ENCODE measurements at regions not wholly inside any gene's neighbourhood (a gene's known extent, or its start where the extent isn't known, plus 50 kb on each side); places are given as distances from the start of the nearest gene placed in this dataset.
"Not testable (repeated sequence)": the region's sequence is repeated elsewhere in the genome, so short reads cannot be mapped to it uniquely, and the experiment has no call there.

- DNase-seq (ENCODE audit: low spot score) (no peak), ATAC-seq (ENCODE audit: insufficient number of reproducible peaks, low FRiP score, low read depth) (no peak)
- no peaks in the 10 kb centered on the region for H3K4me1 ChIP-seq (ENCODE audit: control insufficient read depth in 1 of 2, low read depth in 2 of 2)
- no peak overlapping the region for H3K4me3 ChIP-seq
- H3K9me3 ChIP-seq: no peaks in the 10 kb centered on the region
- no peaks in the 10 kb centered on the region for H3K36me3 ChIP-seq
- H3K27me3 ChIP-seq (replicated peaks; ENCODE audit: insufficient read depth): no peaks in the 10 kb centered on the region
- TF ChIP-seq, protein P1, sequence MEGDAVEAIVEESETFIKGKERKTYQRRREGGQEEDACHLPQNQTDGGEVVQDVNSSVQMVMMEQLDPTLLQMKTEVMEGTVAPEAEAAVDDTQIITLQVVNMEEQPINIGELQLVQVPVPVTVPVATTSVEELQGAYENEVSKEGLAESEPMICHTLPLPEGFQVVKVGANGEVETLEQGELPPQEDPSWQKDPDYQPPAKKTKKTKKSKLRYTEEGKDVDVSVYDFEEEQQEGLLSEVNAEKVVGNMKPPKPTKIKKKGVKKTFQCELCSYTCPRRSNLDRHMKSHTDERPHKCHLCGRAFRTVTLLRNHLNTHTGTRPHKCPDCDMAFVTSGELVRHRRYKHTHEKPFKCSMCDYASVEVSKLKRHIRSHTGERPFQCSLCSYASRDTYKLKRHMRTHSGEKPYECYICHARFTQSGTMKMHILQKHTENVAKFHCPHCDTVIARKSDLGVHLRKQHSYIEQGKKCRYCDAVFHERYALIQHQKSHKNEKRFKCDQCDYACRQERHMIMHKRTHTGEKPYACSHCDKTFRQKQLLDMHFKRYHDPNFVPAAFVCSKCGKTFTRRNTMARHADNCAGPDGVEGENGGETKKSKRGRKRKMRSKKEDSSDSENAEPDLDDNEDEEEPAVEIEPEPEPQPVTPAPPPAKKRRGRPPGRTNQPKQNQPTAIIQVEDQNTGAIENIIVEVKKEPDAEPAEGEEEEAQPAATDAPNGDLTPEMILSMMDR (IDR thresholded peaks at IDR 0.05): no peak
- H3K27ac ChIP-seq: no peak overlapping the region
Observed at GRCh38 chr10:4154191-4154715, 369.2 kb upstream of the KLF6 start.

- DNase-seq (ENCODE audit: low spot score): no peak
- Histone ChIP-seq H3K27ac (no peak overlapping the region), H3K27me3 (replicated peaks; ENCODE audit: insufficient read depth) (no peaks in the 10 kb centered on the region), H3K9me3 (no peaks in the 10 kb centered on the region), H3K4me3 (no peak overlapping the region), H3K4me1 (ENCODE audit: control insufficient read depth in 1 of 2, low read depth in 2 of 2) (no peaks in the 10 kb centered on the region), H3K36me3 (no peaks in the 10 kb centered on the region)
- ATAC-seq (ENCODE audit: insufficient number of reproducible peaks, low FRiP score, low read depth): no peak
- TF ChIP-seq, protein P1 (IDR thresholded peaks at IDR 0.05): no peak
Observed at GRCh38 chr10:4151466-4151865, 366.5 kb upstream of the KLF6 start.

DNA sequence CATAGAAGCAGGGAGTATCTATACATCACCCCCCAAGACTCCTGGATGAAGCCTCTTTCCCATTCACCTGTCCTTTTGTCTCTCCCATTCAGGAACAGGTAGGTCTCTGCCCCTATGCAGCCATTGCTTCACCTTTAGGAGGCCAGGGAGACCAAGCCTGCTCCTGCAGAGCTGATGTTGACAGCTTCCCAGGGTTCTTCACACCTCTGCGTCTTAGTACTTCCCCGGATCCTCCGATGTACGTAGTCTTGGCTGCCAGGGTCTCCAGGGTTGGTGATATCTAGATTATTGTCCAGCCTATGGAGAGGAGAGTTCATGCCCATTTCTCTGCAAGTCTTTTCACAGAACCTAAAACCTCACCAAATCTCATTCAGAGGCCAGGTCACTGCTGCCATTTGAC is 365.7 kb upstream of the KLF6 start:
- no peak for ATAC-seq (ENCODE audit: insufficient number of reproducible peaks, low FRiP score, low read depth)
- no peaks in the 10 kb centered on the region for H3K4me1 ChIP-seq (ENCODE audit: control insufficient read depth in 1 of 2, low read depth in 2 of 2)
- H3K9me3 ChIP-seq: no peaks in the 10 kb centered on the region
- no peaks in the 10 kb centered on the region for H3K27me3 ChIP-seq (replicated peaks; ENCODE audit: insufficient read depth)
- no peak overlapping the region for H3K27ac ChIP-seq
- TF ChIP-seq, protein P1 (IDR thresholded peaks at IDR 0.05): no peak
- no peaks in the 10 kb centered on the region for H3K36me3 ChIP-seq
- DNase-seq (ENCODE audit: low spot score): no peak
- no peak overlapping the region for H3K4me3 ChIP-seq

- H3K27ac ChIP-seq; H3K36me3 ChIP-seq; H3K9me3 ChIP-seq; ATAC-seq (ENCODE audit: insufficient number of reproducible peaks, low FRiP score, low read depth); H3K27me3 ChIP-seq (replicated peaks; ENCODE audit: insufficient read depth); DNase-seq (ENCODE audit: low spot score); H3K4me1 ChIP-seq (ENCODE audit: control insufficient read depth in 1 of 2, low read depth in 2 of 2); H3K4me3 ChIP-seq: not testable (repeated sequence)
Observed at GRCh38 chr10:4149460-4149859, 364.5 kb upstream of the KLF6 start.

DNA sequence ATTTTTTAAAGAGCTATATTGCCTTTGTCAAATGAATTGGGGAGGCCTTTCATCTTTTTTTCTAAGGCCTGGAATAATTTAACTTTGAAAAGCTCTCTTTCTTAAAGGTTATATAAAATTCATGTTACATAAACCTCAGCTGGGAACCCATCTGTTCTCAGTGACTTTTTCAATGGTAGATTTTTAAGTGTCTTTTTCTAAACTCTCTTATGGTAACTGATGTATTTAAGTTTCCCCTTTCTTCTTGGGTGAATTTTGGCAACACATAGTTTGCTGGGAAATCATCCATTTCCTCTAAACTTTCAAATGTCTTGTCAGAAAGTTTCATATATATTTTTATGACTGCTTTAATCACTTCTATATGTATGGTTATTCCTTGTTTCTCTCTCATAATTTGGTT is 362.2 kb upstream of the KLF6 start:
- Histone ChIP-seq H3K36me3 (no peaks in the 10 kb centered on the region), H3K27me3 (replicated peaks; ENCODE audit: insufficient read depth) (no peaks in the 10 kb centered on the region), H3K9me3 (no peaks in the 10 kb centered on the region), H3K4me1 (ENCODE audit: control insufficient read depth in 1 of 2, low read depth in 2 of 2) (no peaks in the 10 kb centered on the region), H3K27ac (no peak overlapping the region), H3K4me3 (no peak overlapping the region)
- TF ChIP-seq, protein P1 (IDR thresholded peaks at IDR 0.05): no peak
- DNase-seq (ENCODE audit: low spot score) (no peak), ATAC-seq (ENCODE audit: insufficient number of reproducible peaks, low FRiP score, low read depth) (no peak)

DNA sequence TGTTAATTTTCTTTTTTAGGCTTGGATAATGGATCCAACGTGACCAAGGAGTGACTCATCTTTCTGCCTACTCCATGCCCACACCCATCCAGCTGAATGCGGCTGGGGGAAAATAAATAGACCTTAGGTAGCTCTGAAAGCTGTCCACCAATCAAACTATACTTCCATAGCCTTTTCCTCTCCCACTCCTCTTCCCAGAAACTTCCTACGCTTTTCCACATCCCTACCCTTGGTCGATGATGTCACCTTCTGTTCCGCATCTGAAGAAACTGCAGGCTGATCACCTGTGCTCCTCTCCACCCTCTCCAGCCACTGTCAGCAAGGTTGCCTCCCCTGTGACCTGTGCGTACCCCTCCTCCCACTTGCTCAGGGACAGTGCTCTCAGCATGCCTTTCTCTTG is 359.8 kb upstream of the KLF6 start:
- no peak overlapping the region for H3K27ac ChIP-seq
- peaks cover 15% of the 10 kb centered on the region for H3K9me3 ChIP-seq
- H3K4me1 ChIP-seq (ENCODE audit: control insufficient read depth in 1 of 2, low read depth in 2 of 2): no peaks in the 10 kb centered on the region
- H3K4me3 ChIP-seq: no peak overlapping the region
- no peak for DNase-seq (ENCODE audit: low spot score)
- TF ChIP-seq, protein P1 (IDR thresholded peaks at IDR 0.05): no peak
- ATAC-seq (ENCODE audit: insufficient number of reproducible peaks, low FRiP score, low read depth): no peak
- no peaks in the 10 kb centered on the region for H3K27me3 ChIP-seq (replicated peaks; ENCODE audit: insufficient read depth)
- H3K36me3 ChIP-seq: no peaks in the 10 kb centered on the region
